IMR-90 (cell line): ENCODE measurements at regions not wholly inside any gene's neighbourhood (a gene's known extent, or its start where the extent isn't known, plus 50 kb on each side); places are given as distances from the start of the nearest gene placed in this dataset.

ENCODE experiments used
- ATAC-seq: fragments of 200-7000 bp; cut with Tn5 transposase; 2 replicates; pipeline ENCODE4 v1.9.1; 2020; ENCODE audit warnings: low read depth, mild to moderate bottlenecking, moderate library complexity
- BruUV-seq: library from RNA; stranded (reverse); fragments of 400-500 nt; replicated peaks from 2 replicates; lab custom pipeline; 2021; lab: Mats Ljungman, UMichigan
- CTCF ChIA-PET: fragments of 300-600 bp; formaldehyde crosslinking; extraction: SDS; loops from one replicate; lab custom pipeline; 2021; ENCODE audit warnings: antibody characterized with exemption; lab: Yijun Ruan, JAX
- POLR2A ChIA-PET: fragments of 300-600 bp; sonication (Branson Sonifier 250); formaldehyde crosslinking; loops from one replicate; lab custom pipeline; 2022; ENCODE audit warnings: antibody characterized with exemption; ENCODE audit not compliant: unreplicated experiment; lab: Charles Lee
- DNase-seq: peaks from one replicate; pipeline ENCODE4 v3.0.0; 2013
- H2AFZ ChIP-seq: replicated peaks from 2 replicates; pipeline ENCODE3; 2013; ENCODE audit warnings: low read length, mild to moderate bottlenecking; ENCODE audit not compliant: poor library complexity
- H2AK5ac ChIP-seq: 2 replicates; pipeline ENCODE4 v1.6.1; 2013; ENCODE audit warnings: low read depth, low read length, inconsistent platforms
- H2AK9ac ChIP-seq: replicated peaks from 2 replicates; pipeline ENCODE3; 2013; ENCODE audit warnings: mild to moderate bottlenecking, low read depth, low read length, moderate library complexity; ENCODE audit not compliant: poor library complexity
- H2BK120ac ChIP-seq: 2 replicates; pipeline ENCODE4 v1.6.1; 2013; ENCODE audit warnings: low read depth, low read length, inconsistent platforms
- H2BK15ac ChIP-seq: 3 replicates; pipeline ENCODE4 v1.6.1; 2013; ENCODE audit warnings: low read depth, low read length, inconsistent platforms
- H2BK20ac ChIP-seq: 2 replicates; pipeline ENCODE4 v1.6.1; 2013; ENCODE audit warnings: low read depth, mild to moderate bottlenecking, inconsistent platforms, low read length, moderate library complexity
- H2BK5ac ChIP-seq: 2 replicates; pipeline ENCODE4 v1.6.1; 2013; ENCODE audit warnings: mild to moderate bottlenecking, low read depth, low read length, inconsistent platforms; ENCODE audit not compliant: poor library complexity, severe bottlenecking
- H3K14ac ChIP-seq: replicated peaks from 2 replicates; pipeline ENCODE4 v1.6.1; 2013; ENCODE audit warnings: low read depth, low read length, inconsistent platforms
- H3K18ac ChIP-seq: 2 replicates; pipeline ENCODE4 v1.6.1; 2013; ENCODE audit warnings: low read depth, low read length, control low read depth
- H3K23ac ChIP-seq: 2 replicates; pipeline ENCODE4 v1.6.1; 2013; ENCODE audit warnings: low read depth, low read length, inconsistent platforms
- H3K27ac ChIP-seq: 2 replicates; pipeline ENCODE4 v1.5.1; 2013; ENCODE audit warnings: mild to moderate bottlenecking, control low read depth, low read length; ENCODE audit not compliant: insufficient read depth
- H3K27me3 ChIP-seq: 2 replicates; pipeline ENCODE4 v1.6.1; 2013; ENCODE audit warnings: low read length; ENCODE audit not compliant: control insufficient read depth, insufficient read depth
- H3K36me3 ChIP-seq: 2 replicates; pipeline ENCODE4 v1.6.1; 2013; ENCODE audit warnings: low read length, mixed read lengths; ENCODE audit not compliant: control insufficient read depth, insufficient read depth
- H3K4ac ChIP-seq: 2 replicates; pipeline ENCODE4 v1.6.1; 2013; ENCODE audit warnings: low read depth, low read length, inconsistent platforms
- H3K4me1 ChIP-seq: 2 replicates; pipeline ENCODE4 v1.6.1; 2013; ENCODE audit warnings: low read length, mixed read lengths; ENCODE audit not compliant: control insufficient read depth, insufficient read depth
- H3K4me2 ChIP-seq: 2 replicates; pipeline ENCODE4 v1.6.1; 2013; ENCODE audit warnings: low read depth, mild to moderate bottlenecking, control low read depth, low read length, moderate library complexity
- H3K4me3 ChIP-seq: 2 replicates; pipeline ENCODE4 v1.5.1; 2013; ENCODE audit warnings: low read depth, mild to moderate bottlenecking, control low read depth, low read length, moderate library complexity; ENCODE audit not compliant: insufficient read depth
- H3K56ac ChIP-seq: 2 replicates; pipeline ENCODE4 v1.6.1; 2013; ENCODE audit warnings: low read length, inconsistent platforms; ENCODE audit not compliant: insufficient read depth; ENCODE audit errors: extremely low read depth
- H3K79me1 ChIP-seq, 2 experiments: 2 replicates each; pipeline ENCODE4 v1.6.1; 2013; ENCODE audit warnings: low read length in 2 of 2, inconsistent platforms in 1 of 2, low read depth in 1 of 2
- H3K9ac ChIP-seq: 2 replicates; pipeline ENCODE4 v1.6.1; 2013; ENCODE audit warnings: low read depth, low read length, control low read depth
- H3K9me1 ChIP-seq: 2 replicates; pipeline ENCODE4 v1.6.1; 2013; ENCODE audit warnings: low read length, inconsistent platforms; ENCODE audit not compliant: insufficient read depth
- H3K9me3 ChIP-seq: 2 replicates; pipeline ENCODE4 v1.6.1; 2013; ENCODE audit warnings: low read length; ENCODE audit not compliant: control insufficient read depth, insufficient read depth
- H4K20me1 ChIP-seq: 2 replicates; pipeline ENCODE4 v1.6.1; 2013; ENCODE audit warnings: low read length, inconsistent platforms; ENCODE audit not compliant: insufficient read depth
- H4K5ac ChIP-seq: 2 replicates; pipeline ENCODE4 v1.6.1; 2013; ENCODE audit warnings: mild to moderate bottlenecking, low read depth, low read length, control low read depth
- H4K8ac ChIP-seq, 2 experiments: 2 replicates each; pipeline ENCODE4 v1.6.1; 2013; ENCODE audit warnings: low read depth in 2 of 2, low read length in 2 of 2, control low read depth in 1 of 2, inconsistent platforms in 1 of 2
- H4K91ac ChIP-seq: 2 replicates; pipeline ENCODE4 v1.6.1; 2013; ENCODE audit warnings: low read depth, low read length, inconsistent platforms; ENCODE audit not compliant: insufficient read depth
- CEBPB ChIP-seq: IDR thresholded peaks from 2 replicates; pipeline ENCODE4 v1.6.1; 2012; ENCODE audit warnings: low read depth, low read length, improper control_type of control experiment
- CHD1 ChIP-seq: IDR thresholded peaks from 2 replicates; pipeline ENCODE4 v1.6.1; 2012; ENCODE audit warnings: low read depth, low read length, improper control_type of control experiment
- FOS ChIP-seq: fragments of 150-350 bp; IDR thresholded peaks from 2 replicates; pipeline ENCODE4 v1.6.1; 2016; ENCODE audit warnings: low read depth, low read length
- MAZ ChIP-seq: IDR thresholded peaks from 2 replicates; pipeline ENCODE4 v1.6.1; 2012; ENCODE audit warnings: low read depth, mild to moderate bottlenecking, low read length, improper control_type of control experiment, moderate library complexity, borderline replicate concordance
- MXI1 ChIP-seq: IDR thresholded peaks from 2 replicates; pipeline ENCODE4 v1.6.1; 2012; ENCODE audit warnings: low read depth, mild to moderate bottlenecking, low read length, moderate library complexity, borderline replicate concordance
- NFE2L2 ChIP-seq: fragments of 150-350 bp; IDR thresholded peaks from 2 replicates; pipeline ENCODE4 v1.6.1; 2016; ENCODE audit warnings: low read depth, mild to moderate bottlenecking, low read length
- WGBS, 2 experiments: methylation state at CpG; one replicate each; pipeline versions ENCODE4 v1.1.5 to v1.1.7; 2013; ENCODE audit warnings: missing lambda C conversion rate in 2 of 2; ENCODE audit not compliant: insufficient read length in 1 of 2; ENCODE audit errors: extremely low coverage in 2 of 2; 5-methylcytosine and 5-hydroxymethylcytosine counted together
- dilution Hi-C: fragments of 300-500 bp; cut with HindIII; formaldehyde crosslinking; loops from one replicate; pipeline ENCODE4 v1.14.3; 2018; ENCODE audit warnings: low sequenced_read_pairs; ENCODE audit not compliant: unreplicated experiment
- in situ Hi-C: fragments of 300-500 bp; cut with MboI; formaldehyde crosslinking; loops from 3 replicates; pipeline ENCODE4 v1.14.3; 2019; ENCODE audit warnings: low sequenced_read_pairs, inconsistent platforms, mixed read lengths
- intact Hi-C: fragments of 100-400 bp; cut with micrococcal nuclease; formaldehyde crosslinking; loops from 2 replicates; pipeline ENCODE4 v1.10.0; 2022
- TF ChIP-seq, protein P1 (sequence below): conservative IDR thresholded peaks from 2 replicates; pipeline ENCODE4 v1.5.1; 2012; ENCODE audit warnings: mild to moderate bottlenecking, low read depth, low read length, improper control_type of control experiment
- TF ChIP-seq, protein P2 (sequence below): fragments of 150-350 bp; IDR thresholded peaks from 2 replicates; pipeline ENCODE4 v1.6.1; 2017; ENCODE audit warnings: mild to moderate bottlenecking, antibody characterized with exemption, low read length, low read depth
- TF ChIP-seq, protein P3 (sequence below): fragments of 150-350 bp; IDR thresholded peaks from 2 replicates; pipeline ENCODE4 v1.6.1; 2016; ENCODE audit warnings: low read depth, mild to moderate bottlenecking, low read length, moderate library complexity, borderline replicate concordance

DNA sequence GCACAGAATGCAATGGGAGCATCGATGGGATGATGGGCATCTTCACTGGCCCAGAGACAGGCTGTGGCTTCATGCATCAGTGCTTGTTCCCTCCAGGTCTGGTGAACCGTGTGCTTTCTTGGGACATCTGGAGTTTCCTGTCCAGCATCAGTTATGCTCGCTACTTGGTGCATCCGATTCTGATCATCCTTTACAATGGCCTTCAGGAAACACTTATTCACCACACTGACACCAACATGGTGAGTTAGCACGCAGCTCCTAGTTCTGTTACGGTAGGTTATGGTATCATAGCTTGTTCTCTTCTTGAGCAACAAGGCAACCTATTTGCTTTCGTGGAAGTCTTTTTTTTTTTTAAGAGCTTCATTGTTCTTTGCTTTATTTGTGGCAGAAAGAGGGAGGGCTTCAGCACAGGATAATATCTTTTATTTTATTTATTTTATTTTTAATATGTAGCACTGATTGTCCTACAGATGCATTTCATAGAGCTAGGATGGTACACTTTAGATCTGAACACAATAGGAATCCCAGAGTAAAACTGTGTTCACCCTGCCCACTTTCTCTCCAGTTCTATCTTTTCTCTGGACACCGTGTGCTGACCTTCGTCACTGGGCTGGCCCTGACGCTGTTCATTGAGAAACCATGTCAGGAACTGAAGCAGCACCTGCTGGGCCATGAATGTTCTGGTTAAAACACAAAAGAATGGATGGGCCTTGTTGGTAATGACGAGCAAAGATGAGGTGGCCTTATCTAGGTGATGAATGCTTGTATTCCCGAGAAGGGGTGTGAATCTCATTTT, 71.2 kb upstream of the SEC11C start:
- Histone ChIP-seq H4K8ac (no peak overlapping the region), H4K91ac (no peak overlapping the region), H2BK120ac (no peak overlapping the region), H4K5ac (no peak overlapping the region), H3K14ac (no peak overlapping the region), H2BK5ac (no peak overlapping the region), H3K27ac (no peak overlapping the region), H3K27me3 (peaks cover 6% of the 10 kb centered on the region; the same call in 1 of the 2 replicates), H3K36me3 (no peaks in the 10 kb centered on the region), H3K18ac (no peak overlapping the region), H4K20me1 (no peaks in the 10 kb centered on the region), H3K4me3 (no peak overlapping the region), H3K4ac (no peak overlapping the region), H3K9ac (no peak overlapping the region), H2BK15ac (no peak overlapping the region), H3K9me1 (peaks cover 2% of the 10 kb centered on the region; the same call in 1 of the 2 replicates), H2AK5ac (no peak overlapping the region), H2BK20ac (no peak overlapping the region; the same call in 1 of the 2 replicates), H3K56ac (no peak overlapping the region), H3K4me1 (no peaks in the 10 kb centered on the region), H2AK9ac (no peak overlapping the region), H3K23ac (no peak overlapping the region), H2AFZ (no peak overlapping the region), H3K9me3 (no peaks in the 10 kb centered on the region), H3K4me2 (no peak overlapping the region), H3K79me1 (no peaks in the 10 kb centered on the region)
- ATAC-seq, result no peak
- no TSS peak for BruUV-seq
- WGBS, 2 experiments, result 100% methylated on average over 3 of the region's 12 CpGs; no CpG with 5 or more reads in 1 of the 2 experiments
- ChIA-PET CTCF (interaction anchor here (0.6 to 2.9 kb wide), 4 partner anchors 264 to 300 kb away, joined by 3 to 26 read pairs (median 14); no protein-coding TSS in a partner anchor), POLR2A (interaction anchor here (0.6 kb wide), 1 partner anchor 674 kb away, joined by 6 read pairs; no protein-coding TSS in a partner anchor)
- dilution Hi-C loops, result loop anchor here (25.0 kb wide), 1 partner anchor 281 kb away; no protein-coding TSS in a partner anchor
- TF ChIP-seq NFE2L2, result no peak
- no peak for TF ChIP-seq MXI1
- TF ChIP-seq, protein P1, sequence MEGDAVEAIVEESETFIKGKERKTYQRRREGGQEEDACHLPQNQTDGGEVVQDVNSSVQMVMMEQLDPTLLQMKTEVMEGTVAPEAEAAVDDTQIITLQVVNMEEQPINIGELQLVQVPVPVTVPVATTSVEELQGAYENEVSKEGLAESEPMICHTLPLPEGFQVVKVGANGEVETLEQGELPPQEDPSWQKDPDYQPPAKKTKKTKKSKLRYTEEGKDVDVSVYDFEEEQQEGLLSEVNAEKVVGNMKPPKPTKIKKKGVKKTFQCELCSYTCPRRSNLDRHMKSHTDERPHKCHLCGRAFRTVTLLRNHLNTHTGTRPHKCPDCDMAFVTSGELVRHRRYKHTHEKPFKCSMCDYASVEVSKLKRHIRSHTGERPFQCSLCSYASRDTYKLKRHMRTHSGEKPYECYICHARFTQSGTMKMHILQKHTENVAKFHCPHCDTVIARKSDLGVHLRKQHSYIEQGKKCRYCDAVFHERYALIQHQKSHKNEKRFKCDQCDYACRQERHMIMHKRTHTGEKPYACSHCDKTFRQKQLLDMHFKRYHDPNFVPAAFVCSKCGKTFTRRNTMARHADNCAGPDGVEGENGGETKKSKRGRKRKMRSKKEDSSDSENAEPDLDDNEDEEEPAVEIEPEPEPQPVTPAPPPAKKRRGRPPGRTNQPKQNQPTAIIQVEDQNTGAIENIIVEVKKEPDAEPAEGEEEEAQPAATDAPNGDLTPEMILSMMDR, result no peak
- TF ChIP-seq, protein P2, sequence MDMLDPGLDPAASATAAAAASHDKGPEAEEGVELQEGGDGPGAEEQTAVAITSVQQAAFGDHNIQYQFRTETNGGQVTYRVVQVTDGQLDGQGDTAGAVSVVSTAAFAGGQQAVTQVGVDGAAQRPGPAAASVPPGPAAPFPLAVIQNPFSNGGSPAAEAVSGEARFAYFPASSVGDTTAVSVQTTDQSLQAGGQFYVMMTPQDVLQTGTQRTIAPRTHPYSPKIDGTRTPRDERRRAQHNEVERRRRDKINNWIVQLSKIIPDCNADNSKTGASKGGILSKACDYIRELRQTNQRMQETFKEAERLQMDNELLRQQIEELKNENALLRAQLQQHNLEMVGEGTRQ, result no peak
- TF ChIP-seq MAZ, result no peak
- TF ChIP-seq CEBPB, result no peak
- TF ChIP-seq, protein P3, sequence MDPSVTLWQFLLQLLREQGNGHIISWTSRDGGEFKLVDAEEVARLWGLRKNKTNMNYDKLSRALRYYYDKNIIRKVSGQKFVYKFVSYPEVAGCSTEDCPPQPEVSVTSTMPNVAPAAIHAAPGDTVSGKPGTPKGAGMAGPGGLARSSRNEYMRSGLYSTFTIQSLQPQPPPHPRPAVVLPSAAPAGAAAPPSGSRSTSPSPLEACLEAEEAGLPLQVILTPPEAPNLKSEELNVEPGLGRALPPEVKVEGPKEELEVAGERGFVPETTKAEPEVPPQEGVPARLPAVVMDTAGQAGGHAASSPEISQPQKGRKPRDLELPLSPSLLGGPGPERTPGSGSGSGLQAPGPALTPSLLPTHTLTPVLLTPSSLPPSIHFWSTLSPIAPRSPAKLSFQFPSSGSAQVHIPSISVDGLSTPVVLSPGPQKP, result no peak
- TF ChIP-seq FOS, result no peak
- TF ChIP-seq CHD1, result no peak
- in situ Hi-C loops, result loop anchor here (10.0 kb wide), 1 partner anchor 544 kb away; no protein-coding TSS in a partner anchor
- DNase-seq, result no peak
- intact Hi-C loops, result loop anchor here (5.0 kb wide), 1 partner anchor 201 kb away; no protein-coding TSS in a partner anchor
